OCI-LY3 (cell line): ENCODE measurements at regions not wholly inside any gene's neighbourhood (a gene's known extent, or its start where the extent isn't known, plus 50 kb on each side); places are given as distances from the start of the nearest gene placed in this dataset.

ENCODE experiments used
- H2AFZ ChIP-seq: fragments of 200-600, 300-600 bp; shearing (Covaris generic); 2 replicates; pipeline ENCODE4 v1.6.0; 2014; ENCODE audit warnings: antibody characterized with exemption, low read depth, low read length
- H3K27ac ChIP-seq: fragments of 200-600, 300-600 bp; sonication (generic); 2 replicates; pipeline ENCODE4 v1.5.1; 2014; ENCODE audit warnings: mild to moderate bottlenecking, low read length, moderate library complexity, mixed read lengths
- H3K27me3 ChIP-seq: fragments of 200-600, 300-600 bp; sonication (generic); 2 replicates; pipeline ENCODE4 v1.6.1; 2014; ENCODE audit warnings: low read depth, low read length, mixed read lengths
- H3K36me3 ChIP-seq: fragments of 200-600, 300-600 bp; sonication (generic); replicated peaks from 2 replicates; pipeline ENCODE3; 2014; ENCODE audit warnings: low read depth, low read length, mixed read lengths
- H3K4me1 ChIP-seq: fragments of 300-600, 200-600 bp; sonication (generic); 2 replicates; pipeline ENCODE4 v1.6.1; 2014; ENCODE audit warnings: low read length, mixed read lengths
- H3K4me2 ChIP-seq: fragments of 200-600, 300-600 bp; sonication (generic); 2 replicates; pipeline ENCODE4 v1.6.1; 2014; ENCODE audit warnings: low read length, mixed read lengths
- H3K4me3 ChIP-seq: fragments of 300-600, 200-600 bp; sonication (generic); 2 replicates; pipeline ENCODE4 v1.5.1; 2014; ENCODE audit warnings: antibody characterized with exemption, mild to moderate bottlenecking, low read length, moderate library complexity
- H3K79me2 ChIP-seq: fragments of 300-600, 200-600 bp; shearing (Covaris generic); 2 replicates; pipeline ENCODE4 v1.6.1; 2014; ENCODE audit warnings: mild to moderate bottlenecking, low read length, mixed read lengths
- H3K9ac ChIP-seq: fragments of 300-600, 200-600 bp; shearing (Covaris generic); 2 replicates; pipeline ENCODE4 v1.6.0; 2014; ENCODE audit warnings: mild to moderate bottlenecking, low read length, moderate library complexity
- H3K9me3 ChIP-seq: fragments of 200-600, 300-600 bp; shearing (Covaris generic); 2 replicates; pipeline ENCODE4 v1.6.1; 2014; ENCODE audit warnings: low read length, mixed read lengths; ENCODE audit not compliant: insufficient read depth
- H4K20me1 ChIP-seq: fragments of 200-600, 300-600 bp; sonication (generic); 2 replicates; pipeline ENCODE4 v1.6.1; 2016; ENCODE audit warnings: low read length, mixed read lengths; ENCODE audit not compliant: insufficient read depth
- CTCF ChIP-seq: fragments of 200-600, 300-600 bp; sonication (generic); IDR thresholded peaks from 2 replicates; pipeline ENCODE4 v1.5.1; 2014; ENCODE audit warnings: antibody characterized with exemption, low read length, low read depth
- EZH2phosphoT487 ChIP-seq: fragments of 200-600 bp; shearing (Covaris generic); IDR thresholded peaks from 2 replicates; pipeline ENCODE4 v1.6.1; 2018; ENCODE audit warnings: antibody characterized with exemption, mixed run types, low read depth

DNA sequence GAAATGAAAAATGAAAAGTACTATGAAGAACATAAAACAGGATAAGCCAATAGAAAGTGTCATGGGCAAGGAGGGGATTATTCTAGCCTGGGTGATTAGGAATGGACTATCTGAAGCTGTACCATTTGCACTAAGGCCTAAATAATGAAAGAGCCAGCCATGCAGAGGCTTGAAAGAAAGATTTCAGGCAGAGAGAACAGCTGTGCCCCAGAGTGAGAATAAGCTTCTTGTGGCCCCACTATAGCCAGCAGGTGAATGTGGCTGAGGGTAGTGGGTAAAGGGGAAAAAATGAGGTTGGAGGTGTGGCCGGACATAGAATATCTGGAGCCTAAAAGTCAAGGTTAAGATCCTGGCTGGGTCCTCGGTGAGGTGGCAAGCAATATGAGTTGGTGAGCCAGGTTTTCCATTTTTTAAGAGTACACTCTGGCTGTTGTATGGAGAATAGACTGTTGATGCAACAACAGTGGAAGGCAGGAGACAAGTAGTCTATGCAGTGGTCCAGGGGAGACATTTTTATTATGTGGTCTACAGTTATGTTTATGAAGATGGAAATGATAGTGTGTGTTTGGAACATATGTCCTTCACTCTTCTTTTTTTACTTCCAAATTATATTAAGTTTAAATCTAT, 135.2 kb upstream of the SETBP1 start:
- H3K27ac ChIP-seq = no peak overlapping the region
- H3K4me3 ChIP-seq = no peak overlapping the region
- no peak overlapping the region for H2AFZ ChIP-seq
- H3K9me3 ChIP-seq = no peaks in the 10 kb centered on the region
- no peak for TF ChIP-seq EZH2phosphoT487
- no peak for TF ChIP-seq CTCF
- H3K79me2 ChIP-seq = no peaks in the 10 kb centered on the region
- H3K4me1 ChIP-seq = peaks cover 9% of the 10 kb centered on the region
- no peaks in the 10 kb centered on the region for H3K36me3 ChIP-seq
- no peak overlapping the region for H3K4me2 ChIP-seq
- H4K20me1 ChIP-seq = no peaks in the 10 kb centered on the region
- no peak overlapping the region for H3K9ac ChIP-seq
- no peaks in the 10 kb centered on the region for H3K27me3 ChIP-seq

DNA sequence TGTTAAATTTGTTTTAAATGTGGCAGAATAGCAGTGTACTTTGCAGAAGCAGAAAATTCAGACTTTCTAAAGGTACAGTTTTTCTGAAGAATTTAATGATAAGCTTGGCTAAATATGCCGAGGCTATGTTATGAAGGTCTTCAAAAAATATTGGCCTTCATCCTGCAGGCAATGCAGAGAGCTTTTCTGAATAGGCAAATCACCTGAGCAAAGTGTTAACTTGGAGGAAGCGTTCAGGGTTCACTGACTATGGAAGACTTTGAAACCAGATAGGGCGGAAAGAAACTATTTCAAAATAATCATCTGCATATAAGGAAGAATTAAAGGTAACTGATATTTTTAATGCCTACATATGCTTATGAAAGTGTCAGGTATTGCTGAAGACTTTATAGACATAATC, 133.7 kb upstream of the SETBP1 start:
- peaks cover 9% of the 10 kb centered on the region for H3K4me1 ChIP-seq
- no peaks in the 10 kb centered on the region for H3K27me3 ChIP-seq
- no peak overlapping the region for H3K4me2 ChIP-seq
- no peaks in the 10 kb centered on the region for H3K9me3 ChIP-seq
- TF ChIP-seq CTCF = no peak
- TF ChIP-seq EZH2phosphoT487 = no peak
- no peak overlapping the region for H3K4me3 ChIP-seq
- H3K27ac ChIP-seq = no peak overlapping the region
- H3K36me3 ChIP-seq = no peaks in the 10 kb centered on the region
- no peak overlapping the region for H3K9ac ChIP-seq
- no peaks in the 10 kb centered on the region for H4K20me1 ChIP-seq
- H3K79me2 ChIP-seq = no peaks in the 10 kb centered on the region
- no peak overlapping the region for H2AFZ ChIP-seq

DNA sequence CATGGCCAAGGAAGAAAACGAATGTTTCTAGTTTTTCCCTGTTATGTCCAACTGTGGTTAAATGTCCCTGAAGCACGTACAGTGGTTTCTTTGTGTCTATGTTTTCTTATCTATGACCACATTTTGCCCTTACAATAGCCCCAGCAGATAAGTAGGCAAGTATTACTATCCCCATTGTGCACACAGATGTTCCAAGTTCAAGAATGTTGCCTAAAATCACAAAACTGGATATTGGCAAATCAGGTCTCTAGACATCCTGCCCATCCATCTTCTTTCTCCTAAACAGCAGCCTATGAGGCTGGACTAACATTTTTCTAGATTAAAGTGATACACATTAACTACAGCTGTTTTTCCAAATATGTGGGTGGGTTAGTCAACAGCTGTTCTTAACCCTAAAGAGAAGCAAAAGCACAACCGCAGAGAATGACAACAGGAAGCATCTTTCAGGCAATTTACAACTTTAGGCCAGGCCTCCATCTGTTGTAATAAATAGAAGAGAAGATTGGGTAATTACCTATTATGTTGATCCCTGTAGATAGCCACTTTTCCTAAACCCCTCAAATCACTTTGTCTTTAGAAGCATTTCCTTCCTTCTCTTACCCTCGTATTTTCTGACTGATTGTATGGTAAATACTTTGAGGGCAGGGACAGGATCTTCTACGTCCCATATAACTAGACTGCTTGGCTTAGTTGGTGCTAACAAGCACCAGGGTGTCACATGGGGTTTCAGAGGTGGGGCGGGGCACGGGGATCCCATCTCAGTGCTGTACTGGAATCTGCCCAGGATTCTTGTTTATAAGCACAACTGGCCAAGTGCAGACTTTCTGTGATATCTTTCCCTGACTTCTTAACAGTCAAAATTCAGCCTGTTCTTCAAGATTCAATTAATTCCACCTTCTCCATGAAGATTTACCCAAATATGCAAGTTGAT, 132.1 kb upstream of the SETBP1 start:
- no peak for TF ChIP-seq EZH2phosphoT487
- TF ChIP-seq CTCF = no peak
- H3K27ac ChIP-seq = no peak overlapping the region
- H3K36me3 ChIP-seq = no peaks in the 10 kb centered on the region
- no peak overlapping the region for H3K4me3 ChIP-seq
- no peak overlapping the region for H3K9ac ChIP-seq
- no peaks in the 10 kb centered on the region for H4K20me1 ChIP-seq
- no peak overlapping the region for H2AFZ ChIP-seq
- H3K4me2 ChIP-seq = no peak overlapping the region
- H3K79me2 ChIP-seq = no peaks in the 10 kb centered on the region
- H3K4me1 ChIP-seq = peaks cover 9% of the 10 kb centered on the region
- no peaks in the 10 kb centered on the region for H3K9me3 ChIP-seq
- H3K27me3 ChIP-seq = no peaks in the 10 kb centered on the region

DNA sequence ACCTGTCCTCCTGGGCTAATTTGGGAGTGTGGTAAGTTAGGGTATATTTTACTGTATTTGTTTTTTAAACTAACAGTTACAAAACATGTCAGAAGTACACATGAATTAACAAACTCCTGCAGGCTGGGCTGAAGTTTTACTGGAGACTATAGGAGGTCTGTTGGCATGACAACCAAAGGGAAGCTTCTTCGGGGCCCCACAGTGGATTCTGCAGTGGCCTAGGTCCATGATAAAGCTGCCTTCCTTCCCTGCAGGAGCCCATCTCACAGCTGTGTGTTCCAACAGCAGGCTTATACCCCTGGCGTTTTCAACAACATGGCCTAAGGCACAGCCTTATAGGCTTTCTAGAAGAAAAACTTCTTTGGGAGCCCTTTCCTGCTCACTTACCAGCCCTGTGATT, 128.0 kb upstream of the SETBP1 start:
- Histone ChIP-seq H3K27me3 (0 out of 2 replicates have a peak, but pooled peaks cover 4% of the 10 kb centered on the region), H3K27ac (no peak overlapping the region), H3K79me2 (no peaks in the 10 kb centered on the region), H3K9ac (no peak overlapping the region), H2AFZ (no peak overlapping the region), H3K36me3 (no peaks in the 10 kb centered on the region), H3K4me1 (peaks cover 34% of the 10 kb centered on the region), H3K9me3 (no peaks in the 10 kb centered on the region), H4K20me1 (no peaks in the 10 kb centered on the region), H3K4me3 (no peak overlapping the region), H3K4me2 (no peak overlapping the region)
- TF ChIP-seq EZH2phosphoT487 (no peak), CTCF (no peak)
